IMR-90 (cell line): ENCODE measurements at regions not wholly inside any gene's neighbourhood (a gene's known extent, or its start where the extent isn't known, plus 50 kb on each side); places are given as distances from the start of the nearest gene placed in this dataset.

Experiments
- ATAC-seq: fragments of 200-7000 bp; cut with Tn5 transposase; 2 replicates; pipeline ENCODE4 v1.9.1; 2020; ENCODE audit warnings: low read depth, mild to moderate bottlenecking, moderate library complexity
- BruUV-seq: library from RNA; stranded (reverse); fragments of 400-500 nt; replicated peaks from 2 replicates; lab custom pipeline; 2021; lab: Mats Ljungman, UMichigan
- CTCF ChIA-PET: fragments of 300-600 bp; formaldehyde crosslinking; extraction: SDS; loops from one replicate; lab custom pipeline; 2021; ENCODE audit warnings: antibody characterized with exemption; lab: Yijun Ruan, JAX
- POLR2A ChIA-PET: fragments of 300-600 bp; sonication (Branson Sonifier 250); formaldehyde crosslinking; loops from one replicate; lab custom pipeline; 2022; ENCODE audit warnings: antibody characterized with exemption; ENCODE audit not compliant: unreplicated experiment; lab: Charles Lee
- DNase-seq: peaks from one replicate; pipeline ENCODE4 v3.0.0; 2013
- H2AFZ ChIP-seq: replicated peaks from 2 replicates; pipeline ENCODE3; 2013; ENCODE audit warnings: low read length, mild to moderate bottlenecking; ENCODE audit not compliant: poor library complexity
- H2AK5ac ChIP-seq: 2 replicates; pipeline ENCODE4 v1.6.1; 2013; ENCODE audit warnings: low read depth, low read length, inconsistent platforms
- H2AK9ac ChIP-seq: replicated peaks from 2 replicates; pipeline ENCODE3; 2013; ENCODE audit warnings: mild to moderate bottlenecking, low read depth, low read length, moderate library complexity; ENCODE audit not compliant: poor library complexity
- H2BK120ac ChIP-seq: 2 replicates; pipeline ENCODE4 v1.6.1; 2013; ENCODE audit warnings: low read depth, low read length, inconsistent platforms
- H2BK15ac ChIP-seq: 3 replicates; pipeline ENCODE4 v1.6.1; 2013; ENCODE audit warnings: low read depth, low read length, inconsistent platforms
- H2BK20ac ChIP-seq: 2 replicates; pipeline ENCODE4 v1.6.1; 2013; ENCODE audit warnings: low read depth, mild to moderate bottlenecking, inconsistent platforms, low read length, moderate library complexity
- H2BK5ac ChIP-seq: 2 replicates; pipeline ENCODE4 v1.6.1; 2013; ENCODE audit warnings: mild to moderate bottlenecking, low read depth, low read length, inconsistent platforms; ENCODE audit not compliant: poor library complexity, severe bottlenecking
- H3K14ac ChIP-seq: replicated peaks from 2 replicates; pipeline ENCODE4 v1.6.1; 2013; ENCODE audit warnings: low read depth, low read length, inconsistent platforms
- H3K18ac ChIP-seq: 2 replicates; pipeline ENCODE4 v1.6.1; 2013; ENCODE audit warnings: low read depth, low read length, control low read depth
- H3K23ac ChIP-seq: 2 replicates; pipeline ENCODE4 v1.6.1; 2013; ENCODE audit warnings: low read depth, low read length, inconsistent platforms
- H3K27ac ChIP-seq: 2 replicates; pipeline ENCODE4 v1.5.1; 2013; ENCODE audit warnings: mild to moderate bottlenecking, control low read depth, low read length; ENCODE audit not compliant: insufficient read depth
- H3K27me3 ChIP-seq: 2 replicates; pipeline ENCODE4 v1.6.1; 2013; ENCODE audit warnings: low read length; ENCODE audit not compliant: control insufficient read depth, insufficient read depth
- H3K36me3 ChIP-seq: 2 replicates; pipeline ENCODE4 v1.6.1; 2013; ENCODE audit warnings: low read length, mixed read lengths; ENCODE audit not compliant: control insufficient read depth, insufficient read depth
- H3K4ac ChIP-seq: 2 replicates; pipeline ENCODE4 v1.6.1; 2013; ENCODE audit warnings: low read depth, low read length, inconsistent platforms
- H3K4me1 ChIP-seq: 2 replicates; pipeline ENCODE4 v1.6.1; 2013; ENCODE audit warnings: low read length, mixed read lengths; ENCODE audit not compliant: control insufficient read depth, insufficient read depth
- H3K4me2 ChIP-seq: 2 replicates; pipeline ENCODE4 v1.6.1; 2013; ENCODE audit warnings: low read depth, mild to moderate bottlenecking, control low read depth, low read length, moderate library complexity
- H3K4me3 ChIP-seq: 2 replicates; pipeline ENCODE4 v1.5.1; 2013; ENCODE audit warnings: low read depth, mild to moderate bottlenecking, control low read depth, low read length, moderate library complexity; ENCODE audit not compliant: insufficient read depth
- H3K56ac ChIP-seq: 2 replicates; pipeline ENCODE4 v1.6.1; 2013; ENCODE audit warnings: low read length, inconsistent platforms; ENCODE audit not compliant: insufficient read depth; ENCODE audit errors: extremely low read depth
- H3K79me1 ChIP-seq, 2 experiments: 2 replicates each; pipeline ENCODE4 v1.6.1; 2013; ENCODE audit warnings: low read length in 2 of 2, inconsistent platforms in 1 of 2, low read depth in 1 of 2
- H3K9ac ChIP-seq: 2 replicates; pipeline ENCODE4 v1.6.1; 2013; ENCODE audit warnings: low read depth, low read length, control low read depth
- H3K9me1 ChIP-seq: 2 replicates; pipeline ENCODE4 v1.6.1; 2013; ENCODE audit warnings: low read length, inconsistent platforms; ENCODE audit not compliant: insufficient read depth
- H3K9me3 ChIP-seq: 2 replicates; pipeline ENCODE4 v1.6.1; 2013; ENCODE audit warnings: low read length; ENCODE audit not compliant: control insufficient read depth, insufficient read depth
- H4K20me1 ChIP-seq: 2 replicates; pipeline ENCODE4 v1.6.1; 2013; ENCODE audit warnings: low read length, inconsistent platforms; ENCODE audit not compliant: insufficient read depth
- H4K5ac ChIP-seq: 2 replicates; pipeline ENCODE4 v1.6.1; 2013; ENCODE audit warnings: mild to moderate bottlenecking, low read depth, low read length, control low read depth
- H4K8ac ChIP-seq, 2 experiments: 2 replicates each; pipeline ENCODE4 v1.6.1; 2013; ENCODE audit warnings: low read depth in 2 of 2, low read length in 2 of 2, control low read depth in 1 of 2, inconsistent platforms in 1 of 2
- H4K91ac ChIP-seq: 2 replicates; pipeline ENCODE4 v1.6.1; 2013; ENCODE audit warnings: low read depth, low read length, inconsistent platforms; ENCODE audit not compliant: insufficient read depth
- BHLHE40 ChIP-seq: fragments of 150-350 bp; IDR thresholded peaks from 2 replicates; pipeline ENCODE4 v1.6.1; 2016; ENCODE audit warnings: mild to moderate bottlenecking, low read depth, low read length
- CEBPB ChIP-seq: IDR thresholded peaks from 2 replicates; pipeline ENCODE4 v1.6.1; 2012; ENCODE audit warnings: low read depth, low read length, improper control_type of control experiment
- CHD1 ChIP-seq: IDR thresholded peaks from 2 replicates; pipeline ENCODE4 v1.6.1; 2012; ENCODE audit warnings: low read depth, low read length, improper control_type of control experiment
- CTCF ChIP-seq: conservative IDR thresholded peaks from 2 replicates; pipeline ENCODE4 v1.5.1; 2012; ENCODE audit warnings: mild to moderate bottlenecking, low read depth, low read length, improper control_type of control experiment
- ELK1 ChIP-seq: fragments of 150-350 bp; IDR thresholded peaks from 2 replicates; pipeline ENCODE4 v1.6.1; 2016; ENCODE audit warnings: low read depth, mild to moderate bottlenecking, low read length, moderate library complexity, borderline replicate concordance
- FOS ChIP-seq: fragments of 150-350 bp; IDR thresholded peaks from 2 replicates; pipeline ENCODE4 v1.6.1; 2016; ENCODE audit warnings: low read depth, low read length
- MAFK ChIP-seq: IDR thresholded peaks from 2 replicates; pipeline ENCODE4 v1.6.1; 2012; ENCODE audit warnings: low read depth, low read length, improper control_type of control experiment
- MAZ ChIP-seq: IDR thresholded peaks from 2 replicates; pipeline ENCODE4 v1.6.1; 2012; ENCODE audit warnings: low read depth, mild to moderate bottlenecking, low read length, improper control_type of control experiment, moderate library complexity, borderline replicate concordance
- MXI1 ChIP-seq: IDR thresholded peaks from 2 replicates; pipeline ENCODE4 v1.6.1; 2012; ENCODE audit warnings: low read depth, mild to moderate bottlenecking, low read length, moderate library complexity, borderline replicate concordance
- NFE2L2 ChIP-seq: fragments of 150-350 bp; IDR thresholded peaks from 2 replicates; pipeline ENCODE4 v1.6.1; 2016; ENCODE audit warnings: low read depth, mild to moderate bottlenecking, low read length
- POLR2A ChIP-seq: IDR thresholded peaks from 2 replicates; pipeline ENCODE4 v1.6.1; 2012; ENCODE audit warnings: mild to moderate bottlenecking, low read depth, low read length
- RAD21 ChIP-seq: IDR thresholded peaks from 2 replicates; pipeline ENCODE4 v1.6.1; 2012; ENCODE audit warnings: low read length, improper control_type of control experiment
- RCOR1 ChIP-seq: IDR thresholded peaks from 2 replicates; pipeline ENCODE4 v1.6.1; 2012; ENCODE audit warnings: mild to moderate bottlenecking, low read length, improper control_type of control experiment; ENCODE audit not compliant: insufficient replicate concordance
- RFX5 ChIP-seq: IDR thresholded peaks from 2 replicates; pipeline ENCODE4 v1.8.0; 2012; ENCODE audit warnings: low read depth, mild to moderate bottlenecking, low read length, moderate library complexity
- SMC3 ChIP-seq: fragments of 150-350 bp; IDR thresholded peaks from 2 replicates; pipeline ENCODE4 v1.6.1; 2016; ENCODE audit warnings: low read depth, mild to moderate bottlenecking, antibody characterized with exemption, low read length, moderate library complexity
- USF2 ChIP-seq: fragments of 150-350 bp; IDR thresholded peaks from 2 replicates; pipeline ENCODE4 v1.6.1; 2017; ENCODE audit warnings: mild to moderate bottlenecking, antibody characterized with exemption, low read length, low read depth
- WGBS, 2 experiments: methylation state at CpG; one replicate each; pipeline versions ENCODE4 v1.1.5 to v1.1.7; 2013; ENCODE audit warnings: missing lambda C conversion rate in 2 of 2; ENCODE audit not compliant: insufficient read length in 1 of 2; ENCODE audit errors: extremely low coverage in 2 of 2; 5-methylcytosine and 5-hydroxymethylcytosine counted together
- dilution Hi-C: fragments of 300-500 bp; cut with HindIII; formaldehyde crosslinking; loops from one replicate; pipeline ENCODE4 v1.14.3; 2018; ENCODE audit warnings: low sequenced_read_pairs; ENCODE audit not compliant: unreplicated experiment
- in situ Hi-C: fragments of 300-500 bp; cut with MboI; formaldehyde crosslinking; loops from 3 replicates; pipeline ENCODE4 v1.14.3; 2019; ENCODE audit warnings: low sequenced_read_pairs, inconsistent platforms, mixed read lengths
- intact Hi-C: fragments of 100-400 bp; cut with micrococcal nuclease; formaldehyde crosslinking; loops from 2 replicates; pipeline ENCODE4 v1.10.0; 2022

- Histone ChIP-seq H3K4me3 (no peak overlapping the region), H3K27me3 (peaks cover 2% of the 10 kb centered on the region), H4K20me1 (no peaks in the 10 kb centered on the region), H2BK20ac (no peak overlapping the region), H3K36me3 (no peaks in the 10 kb centered on the region), H3K27ac (no peak overlapping the region), H3K9me3 (no peaks in the 10 kb centered on the region), H3K18ac (no peak overlapping the region), H2AK5ac (no peak overlapping the region), H4K5ac (no peak overlapping the region), H2AFZ (no peak overlapping the region), H3K4me2 (no peak overlapping the region), H3K9ac (no peak overlapping the region), H2BK5ac (no peak overlapping the region), H3K9me1 (no peaks in the 10 kb centered on the region), H4K91ac (no peak overlapping the region), H3K79me1 (no peaks in the 10 kb centered on the region), H3K4me1 (peaks cover 4% of the 10 kb centered on the region), H2AK9ac (no peak overlapping the region), H2BK15ac (no peak overlapping the region), H4K8ac (no peak overlapping the region), H3K14ac (no peak overlapping the region), H3K4ac (no peak overlapping the region), H2BK120ac (no peak overlapping the region), H3K56ac (no peak overlapping the region), H3K23ac (no peak overlapping the region)
- CTCF ChIA-PET, result no interaction called here
- intact Hi-C loops (no loop called here), dilution Hi-C loops (no loop called here), in situ Hi-C loops (no loop called here)
- BruUV-seq, result no TSS peak
- ATAC-seq (no peak), DNase-seq (no peak)
- POLR2A ChIA-PET, result no interaction called here
- TF ChIP-seq RFX5 (no peak), ELK1 (no peak), CTCF (no peak), FOS (no peak), NFE2L2 (no peak), CHD1 (no peak), MXI1 (no peak), BHLHE40 (no peak), POLR2A (no peak), RCOR1 (no peak), RAD21 (no peak), MAZ (no peak), MAFK (no peak), USF2 (no peak), SMC3 (no peak), CEBPB (no peak)
- WGBS, 2 experiments, result 50% methylated on average over 2 of the region's 4 CpGs; no CpG with 5 or more reads in 1 of the 2 experiments
Measured at GRCh38 chr2:8445580-8445979, 236.3 kb upstream of the ID2 start.
